GM10266 (cell line): ENCODE measurements at regions not wholly inside any gene's neighbourhood (a gene's known extent, or its start where the extent isn't known, plus 50 kb on each side); places are given as distances from the start of the nearest gene placed in this dataset.
"Not testable (repeated sequence)": the region's sequence is repeated elsewhere in the genome, so short reads cannot be mapped to it uniquely, and the experiment has no call there.

ENCODE experiments used
- DNase-seq: peaks from one replicate; pipeline ENCODE4 v3.0.0; 2012; ENCODE audit errors: extremely low spot score
- CTCF ChIP-seq: IDR thresholded peaks from 2 replicates; pipeline ENCODE4 v1.5.1; 2012; ENCODE audit warnings: mild to moderate bottlenecking, low read depth; ENCODE audit not compliant: control insufficient read depth, insufficient read depth; ENCODE audit errors: missing control alignments

GRCh38 chr1:31485166-31485565, 72.2 kb downstream of the SERINC2 start:
- DNase-seq, result no peak
- TF ChIP-seq CTCF, result no peak

GRCh38 chr1:31487143-31487542, 74.1 kb downstream of the SERINC2 start:
- TF ChIP-seq CTCF, result no peak
- DNase-seq, result no peak

- DNase-seq, result no peak
- no peak for TF ChIP-seq CTCF
Observed at GRCh38 chr1:31487721-31488293, 74.8 kb downstream of the SERINC2 start.

- no peak for DNase-seq
- TF ChIP-seq CTCF, result no peak
Observed at GRCh38 chr1:31488528-31488927, 75.5 kb downstream of the SERINC2 start.

GRCh38 chr1:31489575-31489974, 76.6 kb downstream of the SERINC2 start:
- not testable (repeated sequence) for DNase-seq

- DNase-seq, result not testable (repeated sequence)
Observed at GRCh38 chr1:31490596-31490995, 77.6 kb downstream of the SERINC2 start.

GRCh38 chr1:31495351-31495750, 81.0 kb upstream of the TINAGL1 start:
- DNase-seq, result not testable (repeated sequence)

- DNase-seq, result not testable (repeated sequence)
Observed at GRCh38 chr1:31495770-31496169, 80.5 kb upstream of the TINAGL1 start.

- TF ChIP-seq CTCF, result no peak
- no peak for DNase-seq
Observed at GRCh38 chr1:31497601-31498000, 78.7 kb upstream of the TINAGL1 start.
